A549 (cell line): ENCODE measurements at regions not wholly inside any gene's neighbourhood (a gene's known extent, or its start where the extent isn't known, plus 50 kb on each side); places are given as distances from the start of the nearest gene placed in this dataset.

ENCODE experiments used
- ATAC-seq, 2 experiments: fragments of 200-7000 bp in 1 of 2; fragments of >200 bp in 1 of 2; cut with Nextera tagmentation in 1 of 2; cut with Tn5 transposase in 1 of 2; 3 replicates each; pipeline versions ENCODE4 v1.8.0 to v1.9.1; 2018 to 2020; ENCODE audit warnings: mild to moderate bottlenecking in 1 of 2, moderate library complexity in 1 of 2
- CTCF ChIA-PET: fragments of 300-600 bp; sonication (Branson Sonifier 250); formaldehyde crosslinking; extraction: SDS; loops from one replicate; lab custom pipeline; 2021; ENCODE audit warnings: antibody characterized with exemption, inconsistent platforms; lab: Yijun Ruan, JAX
- POLR2A ChIA-PET: fragments of 350-600 bp; formaldehyde crosslinking; extraction: SDS; loops from one replicate; lab custom pipeline; 2021; ENCODE audit warnings: antibody characterized with exemption, inconsistent platforms; lab: Yijun Ruan, JAX
- DNase-seq, 2 experiments: peaks; one replicate each; pipeline versions ENCODE4 v3.0.0 to v3.0.0-alpha.2; 2011 to 2016; ENCODE audit warnings: low read depth in 1 of 2, low spot score in 1 of 2
- FAIRE-seq: peaks from 2 replicates; lab custom pipeline; 2011; peaks lifted over from hg19 to GRCh38; lab: Jason Lieb, UNC
- H3K27ac ChIP-seq, 2 experiments: fragments of >200 bp; sonication (Bioruptor Twin); formaldehyde crosslinking; 3 replicates each; pipeline ENCODE4 v1.5.1; 2016 to 2017
- H3K4me1 ChIP-seq: fragments of >200 bp; sonication (Bioruptor Twin); formaldehyde crosslinking; 3 replicates; pipeline ENCODE4 v1.6.1; 2016
- H3K4me2 ChIP-seq: fragments of >200 bp; sonication (Bioruptor Twin); formaldehyde crosslinking; 3 replicates; pipeline ENCODE4 v1.6.1; 2016
- H3K4me3 ChIP-seq: fragments of >200 bp; sonication (Bioruptor Twin); formaldehyde crosslinking; 3 replicates; pipeline ENCODE4 v1.5.1; 2016
- H3K9me3 ChIP-seq: fragments of >200 bp; sonication (Bioruptor Twin); formaldehyde crosslinking; 3 replicates; pipeline ENCODE4 v1.6.1; 2016
- ATOH8 ChIP-seq: fragments of 250-450 bp; sonication (Bioruptor Pico); IDR thresholded peaks from 2 replicates; pipeline ENCODE4 v1.5.0; 2020; ENCODE audit warnings: low read depth, mild to moderate bottlenecking, moderate library complexity
- BCL3 ChIP-seq: fragments of >200 bp; sonication (Bioruptor Twin); formaldehyde crosslinking; IDR thresholded peaks from 3 replicates; pipeline ENCODE4 v1.6.1; 2016
- CEBPB ChIP-seq, 2 experiments: fragments of >200 bp in 1 of 2; sonication (Bioruptor Twin) in 1 of 2; formaldehyde crosslinking in 1 of 2; IDR thresholded peaks; 2 replicates each; pipeline ENCODE4 v1.6.1; 2012 to 2016
- CHD4 ChIP-seq: fragments of 200-600 bp; sonication (generic); IDR thresholded peaks from 2 replicates; pipeline ENCODE4 v1.6.1; 2016; ENCODE audit warnings: antibody characterized with exemption, mild to moderate bottlenecking, borderline replicate concordance
- CTCF ChIP-seq: fragments of >200 bp; sonication (Bioruptor Twin); formaldehyde crosslinking; IDR thresholded peaks from 3 replicates; pipeline ENCODE4 v1.5.1; 2016
- E2F6 ChIP-seq: IDR thresholded peaks from 2 replicates; pipeline ENCODE4 v1.6.1; 2012; ENCODE audit warnings: low read depth, borderline replicate concordance
- FOSB ChIP-seq: fragments of 250-450 bp; sonication (Bioruptor Pico); IDR thresholded peaks from 2 replicates; pipeline ENCODE4 v1.5.0; 2020; ENCODE audit warnings: mild to moderate bottlenecking, moderate library complexity
- GATA3 ChIP-seq: IDR thresholded peaks from 2 replicates; pipeline ENCODE4 v1.6.1; 2012; ENCODE audit warnings: borderline replicate concordance
- HDAC2 ChIP-seq: fragments of 200-600 bp; sonication (generic); IDR thresholded peaks from 2 replicates; pipeline ENCODE4 v1.6.1; 2016
- HMGXB4 ChIP-seq: fragments of 250-450 bp; sonication (Bioruptor Pico); IDR thresholded peaks from 2 replicates; pipeline ENCODE4 v1.5.0; 2021; ENCODE audit warnings: mild to moderate bottlenecking, moderate library complexity, borderline replicate concordance
- HOXA7 ChIP-seq: fragments of 250-450 bp; sonication (Bioruptor Pico); IDR thresholded peaks from 2 replicates; pipeline ENCODE4 v1.5.0; 2020; ENCODE audit warnings: mild to moderate bottlenecking, moderate library complexity
- MAZ ChIP-seq: fragments of 150-350 bp; IDR thresholded peaks from 2 replicates; pipeline ENCODE4 v1.6.1; 2014; ENCODE audit warnings: antibody characterized with exemption, low read depth, low read length, borderline replicate concordance
- NFE2L2 ChIP-seq: fragments of 150-350 bp; conservative IDR thresholded peaks from 2 replicates; pipeline ENCODE4 v1.6.1; 2014; ENCODE audit warnings: low read length
- NPAS2 ChIP-seq: fragments of 250-450 bp; sonication (Bioruptor Pico); IDR thresholded peaks from 2 replicates; pipeline ENCODE4 v1.8.0; 2022; ENCODE audit warnings: mild to moderate bottlenecking, moderate library complexity, borderline replicate concordance
- NR3C1 ChIP-seq: fragments of >200 bp; sonication (Bioruptor Twin); formaldehyde crosslinking; IDR thresholded peaks from 3 replicates; pipeline ENCODE4 v1.6.1; 2017
- PHF8 ChIP-seq: fragments of 200-600 bp; sonication (generic); IDR thresholded peaks from 2 replicates; pipeline ENCODE4 v1.6.1; 2016; ENCODE audit warnings: low read depth, mild to moderate bottlenecking, antibody characterized with exemption, moderate library complexity, borderline replicate concordance
- RAD21 ChIP-seq, 2 experiments: fragments of >200 bp in 1 of 2; sonication (Bioruptor Twin) in 1 of 2; formaldehyde crosslinking in 1 of 2; IDR thresholded peaks in 1 of 2; conservative IDR thresholded peaks in 1 of 2; 2 replicates in 1 of 2; 3 replicates in 1 of 2; pipeline ENCODE4 v1.6.1; 2012 to 2018; ENCODE audit warnings: inconsistent platforms in 1 of 2
- RFX5 ChIP-seq: fragments of 450-650 bp; IDR thresholded peaks from 2 replicates; pipeline ENCODE4 v1.7.1; 2014; ENCODE audit warnings: antibody characterized with exemption, mild to moderate bottlenecking, moderate library complexity
- RNF2 ChIP-seq: fragments of 200-600 bp; sonication (generic); IDR thresholded peaks from 2 replicates; pipeline ENCODE4 v1.6.1; 2016; ENCODE audit warnings: low read depth, mild to moderate bottlenecking, antibody characterized with exemption, moderate library complexity, borderline replicate concordance
- TP53 ChIP-seq: fragments of 250-450 bp; sonication (Bioruptor Pico); IDR thresholded peaks from 2 replicates; pipeline ENCODE4 v1.5.0; 2021; ENCODE audit warnings: mild to moderate bottlenecking, moderate library complexity
- ZFP36 ChIP-seq: fragments of 450-650 bp; IDR thresholded peaks from 2 replicates; pipeline ENCODE4 v1.6.1; 2014; ENCODE audit warnings: borderline replicate concordance; ENCODE audit not compliant: partially characterized antibody
- ZSCAN20 ChIP-seq: fragments of 250-450 bp; sonication (Bioruptor Pico); IDR thresholded peaks from 2 replicates; pipeline ENCODE4 v1.8.0; 2022; ENCODE audit warnings: mild to moderate bottlenecking, moderate library complexity
- WGBS: methylation state at CpG from one replicate; pipeline ENCODE4 v1.1.6; 2017; ENCODE audit errors: missing lambda C conversion rate; 5-methylcytosine and 5-hydroxymethylcytosine counted together

- 6% methylated on average over 3 of the region's 3 CpGs for whole genome bisulfite sequencing
- FAIRE-seq (no peak), DNase-seq (no peak), ATAC-seq (no peak)
- Histone ChIP-seq H3K4me2 (no peak overlapping the region), H3K27ac (no peak overlapping the region), H3K4me1 (no peaks in the 10 kb centered on the region), H3K9me3 (no peaks in the 10 kb centered on the region), H3K4me3 (no peak overlapping the region)
- ChIA-PET POLR2A (no interaction called here), CTCF (interaction anchor here (0.6 kb wide), 1 partner anchor 1000 kb away, joined by 3 read pairs; no protein-coding TSS in a partner anchor)
- TF ChIP-seq CEBPB (IDR thresholded peaks at IDR 0.05), result no peak
- TF ChIP-seq GATA3, result no peak
- TF ChIP-seq ZSCAN20 (CRISPR knock-in tag), result no peak
- TF ChIP-seq TP53 (CRISPR knock-in tag), result no peak
These were observed 136.9 kb upstream of the DYNLRB2 start for GRCh38 chr16:80403894-80404293.

GRCh38 chr16:80390871-80391489 is 149.8 kb upstream of the DYNLRB2 start:
- TF ChIP-seq RFX5 (no peak), CTCF (no peak), HDAC2 (no peak), PHF8 (no peak), E2F6 (no peak), BCL3 (no peak), HOXA7 (CRISPR knock-in tag) (no peak), MAZ (no peak), ATOH8 (CRISPR knock-in tag) (no peak), ZFP36 (no peak), CHD4 (no peak), FOSB (CRISPR knock-in tag) (no peak), RAD21 (conservative IDR thresholded peaks at IDR 0.05 in 1 of 2, IDR thresholded peaks at IDR 0.05 in 1 of 2) (no peak), NPAS2 (CRISPR knock-in tag) (no peak), HMGXB4 (CRISPR knock-in tag) (no peak), RNF2 (no peak), NR3C1 (no peak), NFE2L2 (no peak)
- CTCF ChIA-PET, result interaction anchor here (1.1 kb wide), 1 partner anchor 18 kb away, joined by 3 read pairs; no protein-coding TSS in a partner anchor
- Histone ChIP-seq H3K4me1 (no peaks in the 10 kb centered on the region), H3K4me3 (no peak overlapping the region), H3K9me3 (no peaks in the 10 kb centered on the region; the same call in 2 of the 3 replicates), H3K4me2 (no peak overlapping the region), H3K27ac (no peak overlapping the region)
- FAIRE-seq (no peak), ATAC-seq (no peak), DNase-seq (no peak)
- WGBS, result 48% methylated on average over 5 of the region's 5 CpGs
- POLR2A ChIA-PET, result no interaction called here
